Stimulated activated effector memory CD8-positive, alpha-beta T cell treated with anti-CD3 and anti-CD28 coated beads, Interleukin-12 subunit alpha, Interleukin-12 subunit beta, amount 100 ng/mL, for 72 hours (primary cell): ENCODE measurements at regions not wholly inside any gene's neighbourhood (a gene's known extent, or its start where the extent isn't known, plus 50 kb on each side); places are given as distances from the start of the nearest gene placed in this dataset.

Experiments used
- ATAC-seq: fragments of 150-1000 bp; cut with Tn5 transposase; 2 replicates; pipeline ENCODE4 v1.10.0; 2021
- DNase-seq, 2 donors: peaks; one replicate each; pipeline ENCODE4 v3.0.0; 2021 to 2022; ENCODE audit warnings: low spot score in 2 of 2
- H3K27ac Mint-ChIP-seq: one replicate; pipeline ENCODE4 v1.8.0; 2022; ENCODE audit warnings: mild to moderate bottlenecking, mixed read lengths
- H3K36me3 Mint-ChIP-seq: one replicate; pipeline ENCODE4 v1.8.0; 2022; ENCODE audit warnings: mild to moderate bottlenecking, mixed read lengths
- H3K4me1 Mint-ChIP-seq: one replicate; pipeline ENCODE4 v1.8.0; 2022; ENCODE audit warnings: mixed read lengths
- H3K4me3 Mint-ChIP-seq: one replicate; pipeline ENCODE4 v1.8.0; 2022; ENCODE audit warnings: mild to moderate bottlenecking, mixed read lengths
- H3K9me3 Mint-ChIP-seq: one replicate; pipeline ENCODE4 v1.8.0; 2022; ENCODE audit warnings: mixed read lengths

DNA sequence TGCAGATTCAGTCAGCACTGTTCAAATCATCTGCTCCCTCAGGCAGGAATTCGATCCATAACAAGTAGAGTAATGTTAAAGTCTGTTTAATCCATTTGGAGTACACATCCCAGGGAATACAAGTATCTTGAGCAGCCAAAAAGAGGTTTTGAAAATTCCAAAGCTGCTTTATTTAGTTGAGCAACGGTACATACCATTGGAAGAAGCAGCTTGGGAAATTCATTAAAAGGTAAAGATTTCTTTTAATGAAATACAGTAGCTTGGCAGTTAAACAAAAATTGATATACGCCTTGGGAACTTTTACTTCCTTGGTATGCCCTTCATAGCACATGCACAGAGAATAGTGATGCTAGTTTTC, 153.8 kb downstream of the LRIG3 start:
- H3K9me3 Mint-ChIP-seq: peaks cover 15% of the 10 kb centered on the region
- DNase-seq (no peak), ATAC-seq (no peak)
- no peak overlapping the region for H3K4me3 Mint-ChIP-seq
- no peaks in the 10 kb centered on the region for H3K4me1 Mint-ChIP-seq
- H3K36me3 Mint-ChIP-seq: no peaks in the 10 kb centered on the region
- H3K27ac Mint-ChIP-seq: no peak overlapping the region

DNA sequence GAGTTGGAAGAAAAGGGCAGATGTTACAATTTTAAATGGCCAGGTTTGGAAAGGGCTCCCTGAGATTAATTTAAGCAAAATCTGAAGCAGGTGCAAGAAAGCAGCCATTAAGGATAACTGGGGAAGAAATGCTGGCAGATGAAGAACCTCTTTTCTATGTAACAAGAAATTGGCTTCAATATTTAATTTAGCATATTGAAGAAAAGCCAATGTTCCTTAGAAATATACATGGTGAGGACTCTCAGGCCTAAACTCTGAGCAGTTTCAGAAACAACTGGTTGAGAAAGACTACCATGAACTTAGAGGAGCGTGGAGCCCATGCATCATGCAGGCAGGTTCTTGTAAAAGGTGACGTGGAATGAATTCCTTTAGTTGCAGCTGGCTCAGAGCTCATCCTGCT, 152.8 kb downstream of the LRIG3 start:
- ATAC-seq: no peak
- no peaks in the 10 kb centered on the region for H3K36me3 Mint-ChIP-seq
- no peaks in the 10 kb centered on the region for H3K4me1 Mint-ChIP-seq
- no peak overlapping the region for H3K27ac Mint-ChIP-seq
- DNase-seq: no peak
- H3K9me3 Mint-ChIP-seq: peaks cover 15% of the 10 kb centered on the region
- H3K4me3 Mint-ChIP-seq: no peak overlapping the region

DNA sequence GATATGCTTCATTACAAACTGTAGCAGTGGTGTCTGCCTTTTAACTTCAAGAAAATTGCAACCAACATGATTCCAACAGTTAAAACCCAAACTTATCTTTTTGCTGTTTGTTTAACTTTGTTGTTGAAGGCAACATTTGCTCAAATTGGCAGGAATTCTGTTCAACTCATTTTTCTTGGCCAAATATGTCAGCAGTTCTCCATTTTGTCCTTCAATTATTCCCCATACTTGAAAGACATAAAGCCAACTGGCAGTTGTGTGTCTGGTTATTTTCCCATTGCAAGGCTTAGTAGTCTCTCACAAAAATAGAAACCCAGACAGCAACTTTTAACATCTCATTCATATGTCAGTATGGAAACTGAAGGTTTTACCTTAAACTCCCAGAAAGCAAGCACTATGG, 146.3 kb downstream of the LRIG3 start:
- Mint-ChIP-seq H3K9me3 (peaks cover 11% of the 10 kb centered on the region), H3K4me3 (no peak overlapping the region), H3K4me1 (no peaks in the 10 kb centered on the region), H3K27ac (no peak overlapping the region), H3K36me3 (no peaks in the 10 kb centered on the region)
- ATAC-seq (no peak), DNase-seq (no peak)

DNA sequence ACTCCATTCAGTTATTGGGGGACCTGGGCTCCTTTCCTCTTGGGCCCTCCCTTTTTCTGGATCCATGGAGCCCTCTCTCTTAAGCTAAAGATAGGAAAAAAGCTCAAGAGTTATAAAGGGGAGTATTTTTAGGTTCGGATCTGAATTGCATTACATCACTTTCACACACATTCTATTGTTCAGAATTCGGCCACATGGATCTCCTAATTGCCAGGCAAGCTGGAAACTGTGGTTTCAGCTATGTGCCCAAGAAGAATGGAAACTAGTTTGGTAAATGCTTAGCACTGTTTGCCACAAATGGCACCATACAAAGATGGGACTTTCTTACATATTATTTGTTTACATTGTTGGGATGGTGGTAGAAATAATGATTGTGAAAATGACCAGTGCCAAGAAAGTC, 145.6 kb downstream of the LRIG3 start:
- DNase-seq (no peak), ATAC-seq (no peak)
- Mint-ChIP-seq H3K4me1 (no peaks in the 10 kb centered on the region), H3K36me3 (no peaks in the 10 kb centered on the region), H3K9me3 (peaks cover 8% of the 10 kb centered on the region), H3K27ac (no peak overlapping the region), H3K4me3 (no peak overlapping the region)

DNA sequence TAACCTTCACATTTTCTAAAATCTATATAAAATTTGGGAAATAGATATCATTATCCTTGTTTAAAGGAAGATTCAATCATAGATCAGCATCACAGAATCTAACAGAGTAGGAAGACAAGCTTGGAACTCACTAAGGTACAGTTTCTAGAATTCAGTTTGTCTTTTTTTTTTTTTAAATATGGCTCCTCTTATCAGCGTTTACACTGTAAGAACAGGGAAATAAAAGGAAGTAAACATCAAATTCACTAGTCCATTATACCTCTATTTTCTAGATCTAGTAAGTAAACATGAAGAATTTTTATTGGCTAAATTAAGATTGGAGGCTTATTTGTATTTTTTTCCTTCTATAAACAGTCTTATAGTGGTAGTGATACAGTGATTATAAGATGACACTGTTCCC, 144.9 kb downstream of the LRIG3 start:
- Mint-ChIP-seq H3K9me3 (peaks cover 8% of the 10 kb centered on the region), H3K4me3 (no peak overlapping the region), H3K4me1 (no peaks in the 10 kb centered on the region), H3K27ac (no peak overlapping the region), H3K36me3 (no peaks in the 10 kb centered on the region)
- ATAC-seq: no peak
- DNase-seq: no peak

DNA sequence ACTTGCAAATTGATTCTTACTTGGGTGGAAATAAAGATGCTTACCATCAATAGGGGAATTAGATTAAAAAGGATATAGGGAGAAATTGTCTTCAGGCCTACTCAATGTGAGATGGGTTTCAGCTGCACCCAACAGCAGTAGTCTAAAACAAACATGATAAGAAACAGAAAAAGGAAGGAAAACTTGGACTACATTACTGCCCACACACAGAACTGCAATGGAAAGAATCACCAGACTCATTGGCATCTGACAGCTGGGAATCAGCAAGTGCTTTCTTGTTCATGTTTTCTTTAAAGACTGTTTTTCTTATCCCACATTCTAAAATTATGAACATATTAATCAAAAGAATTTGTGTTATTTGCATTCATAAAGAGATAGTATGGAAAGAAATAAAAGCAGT, 144.2 kb downstream of the LRIG3 start:
- Mint-ChIP-seq H3K36me3 (no peaks in the 10 kb centered on the region), H3K27ac (no peak overlapping the region), H3K4me3 (no peak overlapping the region), H3K9me3 (peaks cover 8% of the 10 kb centered on the region), H3K4me1 (no peaks in the 10 kb centered on the region)
- DNase-seq (no peak), ATAC-seq (no peak)

DNA sequence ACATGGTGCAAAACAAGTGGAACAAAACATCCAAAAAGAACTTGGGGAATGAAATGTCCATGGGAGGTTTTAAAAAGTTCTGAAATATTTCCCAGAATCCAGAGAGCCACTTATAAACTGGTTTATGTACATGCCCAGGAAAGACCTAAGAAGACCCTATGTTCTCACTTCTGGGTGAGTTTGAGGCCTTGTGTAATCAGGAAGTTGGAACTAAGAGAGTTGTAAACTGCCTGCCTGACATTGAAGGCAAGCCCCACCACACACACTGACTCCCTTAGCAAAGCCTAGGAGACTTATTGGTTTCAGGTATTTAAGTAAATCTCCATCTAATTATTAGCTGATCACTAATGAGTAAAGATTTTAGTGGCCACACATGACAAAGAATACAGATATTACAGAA, 142.5 kb downstream of the LRIG3 start:
- Mint-ChIP-seq H3K36me3 (no peaks in the 10 kb centered on the region), H3K27ac (no peak overlapping the region), H3K9me3 (peaks cover 6% of the 10 kb centered on the region), H3K4me3 (no peak overlapping the region), H3K4me1 (no peaks in the 10 kb centered on the region)
- no peak for DNase-seq
- no peak for ATAC-seq

DNA sequence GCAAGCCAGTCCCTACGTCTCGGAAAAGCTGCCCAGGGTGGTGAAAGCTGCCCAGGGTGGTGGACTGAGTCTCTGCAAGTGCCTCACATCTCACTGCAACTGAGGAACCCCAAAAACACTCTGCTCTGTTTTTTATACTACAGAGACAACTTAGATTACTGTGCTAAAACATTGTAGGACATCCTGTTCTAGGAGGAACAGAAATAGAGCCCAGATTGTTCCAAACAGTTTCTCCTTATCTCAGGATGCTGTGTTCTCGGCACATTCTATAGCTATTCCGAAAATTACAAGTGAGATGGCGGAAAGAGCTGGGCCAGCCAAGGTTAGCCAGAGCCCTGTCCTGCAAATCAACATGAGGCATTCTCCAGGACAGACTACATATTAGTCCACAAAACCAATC, 138.7 kb downstream of the LRIG3 start:
- no peak overlapping the region for H3K27ac Mint-ChIP-seq
- no peaks in the 10 kb centered on the region for H3K36me3 Mint-ChIP-seq
- H3K4me3 Mint-ChIP-seq: no peak overlapping the region
- DNase-seq (no peak), ATAC-seq (no peak)
- H3K9me3 Mint-ChIP-seq: peaks cover 9% of the 10 kb centered on the region
- H3K4me1 Mint-ChIP-seq: no peaks in the 10 kb centered on the region

DNA sequence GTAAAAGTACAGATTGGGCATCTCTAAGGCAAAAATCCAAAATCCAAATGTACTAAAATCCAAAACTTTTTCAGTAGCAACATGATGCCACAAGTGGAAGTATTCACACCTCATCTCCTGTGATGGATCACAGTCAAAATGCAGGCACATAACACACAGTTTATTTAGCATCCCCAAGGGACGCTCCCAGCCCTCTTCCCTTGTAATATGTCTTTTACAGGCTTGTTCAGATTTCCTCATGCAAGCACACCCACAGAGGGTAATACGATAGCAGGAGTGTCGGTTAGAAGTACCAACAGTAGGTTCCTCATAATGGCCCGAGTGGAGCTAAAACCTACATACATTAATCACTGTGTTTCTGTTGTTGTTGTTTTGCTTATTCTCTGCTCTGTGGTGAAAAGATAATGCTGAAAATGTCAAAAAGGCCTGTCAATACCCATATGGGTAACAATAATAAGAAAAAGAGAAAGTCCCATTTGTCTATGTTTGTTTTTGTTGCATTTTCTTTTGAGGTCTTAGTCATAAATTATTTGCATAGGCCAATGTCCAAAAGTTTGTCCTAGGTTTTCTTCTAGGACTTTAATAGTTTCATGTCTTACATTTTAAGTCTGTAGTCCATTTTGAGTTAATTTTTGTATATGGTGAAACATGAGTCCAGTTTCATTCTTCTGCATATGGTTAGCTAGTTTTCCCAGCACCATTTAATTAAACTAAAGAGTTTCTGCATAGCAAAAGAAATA, 133.1 kb downstream of the LRIG3 start:
- H3K9me3 Mint-ChIP-seq: peaks cover 10% of the 10 kb centered on the region
- no peak for ATAC-seq
- DNase-seq: no peak
- no peak overlapping the region for H3K4me3 Mint-ChIP-seq
- H3K4me1 Mint-ChIP-seq: no peaks in the 10 kb centered on the region
- H3K27ac Mint-ChIP-seq: no peak overlapping the region
- no peaks in the 10 kb centered on the region for H3K36me3 Mint-ChIP-seq

DNA sequence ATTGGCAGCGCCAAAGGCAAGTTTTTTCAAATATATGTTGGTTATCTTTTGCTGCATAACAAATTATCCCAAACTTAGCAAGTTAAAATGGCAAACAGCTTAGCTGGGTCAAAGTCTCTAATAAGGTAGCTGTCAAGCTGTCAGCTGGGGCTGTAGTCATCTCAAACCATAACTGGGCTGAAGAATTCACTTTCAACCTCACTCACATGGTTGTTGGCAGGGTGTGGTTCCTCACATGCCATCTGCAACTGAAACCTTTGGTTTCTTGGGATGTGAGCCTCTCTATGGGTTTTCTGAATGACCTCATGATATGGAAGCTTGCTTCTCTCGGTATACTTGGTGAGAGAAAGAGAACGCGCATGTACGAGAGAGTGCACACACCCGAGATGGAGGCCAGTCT, 125.4 kb downstream of the LRIG3 start:
- no peak overlapping the region for H3K27ac Mint-ChIP-seq

DNA sequence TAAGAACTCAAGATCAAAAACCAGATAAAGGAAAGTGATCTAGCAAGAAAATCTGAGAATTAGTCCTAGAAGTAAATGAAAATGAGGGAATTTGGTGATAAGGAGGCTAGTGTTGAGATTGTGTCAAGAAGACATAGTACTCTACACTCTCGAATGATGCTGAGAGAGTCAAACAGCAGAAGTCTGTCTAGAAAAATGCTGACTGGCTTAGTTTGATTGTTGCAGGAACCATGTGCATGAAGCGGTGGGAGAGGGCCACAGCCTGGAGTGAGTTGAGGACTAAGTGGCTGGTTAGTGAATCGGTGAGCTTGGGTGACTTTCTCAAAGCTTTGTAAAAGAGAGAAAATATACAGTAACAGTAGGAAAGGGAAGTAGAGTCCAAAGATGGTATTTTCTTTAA, 124.5 kb downstream of the LRIG3 start:
- no peaks in the 10 kb centered on the region for H3K4me1 Mint-ChIP-seq
- H3K36me3 Mint-ChIP-seq: no peaks in the 10 kb centered on the region
- H3K4me3 Mint-ChIP-seq: no peak overlapping the region
- no peak for ATAC-seq
- no peak overlapping the region for H3K27ac Mint-ChIP-seq
- H3K9me3 Mint-ChIP-seq: peaks cover 16% of the 10 kb centered on the region
- DNase-seq: no peak

More for the DNA sequence above, 125.4 kb downstream of the LRIG3 start:
- Mint-ChIP-seq H3K36me3 (no peaks in the 10 kb centered on the region), H3K9me3 (peaks cover 16% of the 10 kb centered on the region), H3K4me1 (no peaks in the 10 kb centered on the region), H3K4me3 (no peak overlapping the region)
- ATAC-seq (no peak), DNase-seq (no peak)

DNA sequence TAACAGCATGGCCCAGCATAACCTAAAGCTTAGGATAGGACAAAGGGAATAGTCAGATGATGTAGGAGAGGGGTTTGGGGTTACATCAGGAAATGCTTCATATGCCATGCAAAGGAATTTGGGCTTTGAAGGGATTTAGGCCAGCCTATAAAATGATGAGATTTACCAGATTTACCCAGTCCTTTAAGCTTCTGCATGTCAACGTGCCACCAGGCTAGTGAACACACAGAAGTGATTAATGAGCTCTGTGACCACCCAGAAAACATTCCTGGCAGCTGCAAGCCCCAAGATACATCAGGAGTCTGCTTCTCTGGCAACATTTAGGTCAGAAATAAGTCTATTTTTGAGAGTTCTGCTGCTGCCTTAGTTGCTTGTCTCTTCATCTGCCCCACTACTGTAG, 118.3 kb downstream of the LRIG3 start:
- H3K27ac Mint-ChIP-seq: no peak overlapping the region

DNA sequence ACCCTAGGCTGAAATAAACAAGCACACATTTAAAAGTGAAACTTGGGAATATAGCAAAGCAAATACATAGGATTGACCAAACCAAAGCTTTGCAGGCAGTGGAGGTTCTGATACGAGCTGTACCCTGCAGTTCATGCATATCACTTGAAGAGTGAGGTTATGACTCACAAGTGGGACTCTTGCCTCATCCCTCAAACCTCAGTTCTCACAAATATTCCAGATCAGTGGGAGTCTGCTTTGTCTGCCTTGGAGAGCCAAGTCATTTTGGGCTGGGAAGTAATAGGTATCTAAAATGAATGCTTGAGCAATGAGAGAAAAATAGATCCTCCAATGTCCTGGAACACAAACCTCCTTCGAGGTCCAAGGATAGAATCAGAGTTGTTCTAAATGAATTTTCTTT, 116.4 kb downstream of the LRIG3 start:
- DNase-seq (no peak), ATAC-seq (no peak)
- H3K9me3 Mint-ChIP-seq: no peaks in the 10 kb centered on the region
- no peaks in the 10 kb centered on the region for H3K36me3 Mint-ChIP-seq
- no peaks in the 10 kb centered on the region for H3K4me1 Mint-ChIP-seq
- no peak overlapping the region for H3K27ac Mint-ChIP-seq
- no peak overlapping the region for H3K4me3 Mint-ChIP-seq

More for the DNA sequence above, 118.3 kb downstream of the LRIG3 start:
- peaks cover 3% of the 10 kb centered on the region for H3K9me3 Mint-ChIP-seq
- H3K36me3 Mint-ChIP-seq: no peaks in the 10 kb centered on the region
- no peak for DNase-seq
- H3K4me3 Mint-ChIP-seq: no peak overlapping the region
- no peak for ATAC-seq
- no peaks in the 10 kb centered on the region for H3K4me1 Mint-ChIP-seq

DNA sequence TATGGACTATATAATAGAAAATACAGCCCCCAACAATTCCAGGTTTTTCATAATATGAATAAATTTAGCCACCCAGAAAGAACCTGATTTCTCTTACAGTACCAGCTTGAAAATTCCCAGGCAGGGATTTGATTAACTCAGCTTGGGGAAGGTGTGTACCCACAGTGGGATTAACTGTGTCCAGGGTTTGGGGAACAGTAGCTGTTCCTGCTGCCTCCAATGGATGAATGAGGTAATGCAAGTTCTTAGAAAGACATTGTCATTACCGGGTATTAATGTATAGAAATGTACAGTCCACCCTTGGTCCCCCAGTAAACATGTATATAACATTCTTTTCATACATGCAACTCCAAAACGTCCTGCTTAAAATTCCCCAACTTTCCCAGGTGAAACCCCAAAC, 115.6 kb downstream of the LRIG3 start:
- Mint-ChIP-seq H3K27ac (no peak overlapping the region), H3K4me3 (no peak overlapping the region), H3K36me3 (no peaks in the 10 kb centered on the region), H3K4me1 (no peaks in the 10 kb centered on the region), H3K9me3 (no peaks in the 10 kb centered on the region)
- ATAC-seq: no peak
- no peak for DNase-seq

DNA sequence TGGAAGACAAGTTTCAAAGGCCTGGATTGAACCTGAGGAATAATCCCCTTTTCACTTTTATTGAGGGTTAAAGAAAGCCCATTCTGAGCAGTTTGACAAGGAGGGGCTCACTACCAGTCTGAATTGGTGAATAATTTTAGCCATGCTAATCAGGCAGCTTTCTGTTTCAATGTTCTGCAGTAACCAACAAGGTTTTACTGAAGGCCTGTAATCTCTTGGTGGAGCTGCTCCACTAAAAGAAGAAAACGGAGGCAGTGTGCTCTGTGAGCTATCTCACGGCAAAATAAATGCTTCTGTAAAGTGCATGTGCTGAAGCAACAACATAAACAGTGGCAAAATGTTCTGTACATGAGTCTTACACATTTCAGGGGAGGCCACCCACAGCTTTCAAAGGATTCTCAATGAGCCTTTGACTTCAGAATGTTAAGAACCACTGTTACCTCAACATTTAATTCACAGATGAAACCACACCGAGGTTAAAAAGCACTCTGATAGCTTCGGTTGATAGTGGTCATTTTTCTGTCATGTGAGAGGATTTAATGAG, 111.2 kb downstream of the LRIG3 start:
- H3K27ac Mint-ChIP-seq: no peak overlapping the region
- ATAC-seq: no peak
- no peak for DNase-seq
- no peaks in the 10 kb centered on the region for H3K36me3 Mint-ChIP-seq
- H3K4me1 Mint-ChIP-seq: no peaks in the 10 kb centered on the region
- peaks cover 3% of the 10 kb centered on the region for H3K9me3 Mint-ChIP-seq
- no peak overlapping the region for H3K4me3 Mint-ChIP-seq

DNA sequence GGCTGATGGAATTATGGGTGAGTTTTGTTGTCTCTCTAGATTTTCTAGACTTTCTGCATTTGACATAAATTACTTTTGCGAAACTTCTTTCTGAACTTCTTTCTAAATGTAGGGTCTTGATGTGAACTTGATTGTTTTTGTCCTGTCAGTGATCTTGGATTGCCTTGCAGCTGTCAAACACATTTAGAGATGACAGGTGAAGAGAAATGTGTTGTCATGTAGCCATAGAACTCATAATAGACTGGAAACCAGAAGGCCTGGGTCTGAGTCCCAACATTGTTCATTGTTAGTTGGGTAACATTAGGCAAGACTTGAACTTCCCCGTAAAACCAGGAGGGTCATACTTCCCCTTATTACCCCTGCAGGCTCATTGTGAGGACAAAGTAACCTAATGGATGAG, 109.0 kb downstream of the LRIG3 start:
- Mint-ChIP-seq H3K36me3 (no peaks in the 10 kb centered on the region), H3K4me1 (no peaks in the 10 kb centered on the region), H3K27ac (no peak overlapping the region), H3K4me3 (no peak overlapping the region), H3K9me3 (peaks cover 3% of the 10 kb centered on the region)
- ATAC-seq (no peak), DNase-seq (no peak)

DNA sequence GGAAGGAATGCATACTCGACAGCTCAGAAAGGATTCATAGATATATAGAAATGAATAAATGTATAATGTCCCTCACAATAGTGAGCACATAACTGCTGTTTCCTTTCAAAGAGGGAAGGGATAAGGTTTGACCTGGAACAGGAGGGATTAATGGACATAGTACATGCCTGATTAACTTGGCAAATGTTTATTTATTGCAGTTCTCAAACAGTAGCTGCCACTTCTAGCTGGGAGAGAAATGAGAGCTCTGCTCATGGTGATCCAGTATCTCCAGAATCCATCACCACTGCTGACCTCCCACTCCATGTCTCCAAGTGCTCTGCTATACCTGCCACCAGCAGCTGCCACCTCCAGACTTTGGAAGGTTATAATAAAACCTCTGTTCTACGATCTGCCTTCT, 108.1 kb downstream of the LRIG3 start:
- Mint-ChIP-seq H3K36me3 (no peaks in the 10 kb centered on the region), H3K9me3 (peaks cover 3% of the 10 kb centered on the region), H3K27ac (no peak overlapping the region), H3K4me3 (no peak overlapping the region), H3K4me1 (no peaks in the 10 kb centered on the region)
- ATAC-seq (no peak), DNase-seq (no peak)
